B cell (primary cell): ENCODE measurements at regions not wholly inside any gene's neighbourhood (a gene's known extent, or its start where the extent isn't known, plus 50 kb on each side); places are given as distances from the start of the nearest gene placed in this dataset.

Experiments
- CTCF ChIP-seq: fragments of 200-600 bp; IDR thresholded peaks from one replicate; pipeline ENCODE4 v1.8.0; 2022; ENCODE audit warnings: antibody characterized with exemption, mild to moderate bottlenecking
- EZH2 ChIP-seq: IDR thresholded peaks from 2 replicates; pipeline ENCODE4 v1.6.1; 2012; ENCODE audit warnings: borderline replicate concordance, low read depth, mild to moderate bottlenecking, moderate library complexity, low read length; ENCODE audit not compliant: insufficient read depth, poor library complexity, severe bottlenecking

DNA sequence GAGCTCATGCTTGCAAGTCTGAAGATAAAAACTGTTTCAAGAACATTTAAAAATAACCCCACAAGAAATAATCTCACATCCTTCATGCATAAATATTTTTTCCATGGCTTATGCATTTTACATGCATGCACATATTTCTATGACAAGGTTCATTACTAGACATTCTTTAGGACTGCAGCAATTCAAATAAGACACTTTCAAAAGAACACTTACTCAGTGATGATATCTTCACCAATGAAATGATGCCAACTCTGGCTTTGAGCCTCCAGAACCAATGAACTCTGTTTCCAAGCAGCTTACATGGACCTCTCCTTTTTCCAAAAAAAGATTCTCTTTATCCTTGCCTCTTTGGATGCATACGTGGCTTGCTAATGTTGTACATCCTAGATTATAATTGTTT, 279.9 kb downstream of the ADAM29 start:
- TF ChIP-seq CTCF (no peak), EZH2 (no peak)
